ENCODE measurements at regions not wholly inside any gene's neighbourhood (a gene's known extent, or its start where the extent isn't known, plus 50 kb on each side); places are given as distances from the start of the nearest gene placed in this dataset.
"Not testable (repeated sequence)": the region's sequence is repeated elsewhere in the genome, so short reads cannot be mapped to it uniquely, and the experiment has no call there.

- intact Hi-C loops (cut with micrococcal nuclease) = no loop called here
Measured at GRCh38 chr1:242634732-242635131, 110.2 kb upstream of the PLD5 start.

GRCh38 chr1:242629396-242629795 is 104.9 kb upstream of the PLD5 start:
- intact Hi-C loops (cut with micrococcal nuclease) = no loop called here

- intact Hi-C loops (cut with micrococcal nuclease) = no loop called here
Measured at GRCh38 chr1:242623756-242624155, 99.3 kb upstream of the PLD5 start.

GRCh38 chr1:242623119-242623518 is 98.6 kb upstream of the PLD5 start:
- intact Hi-C loops (cut with micrococcal nuclease) = no loop called here

GRCh38 chr1:242613266-242613815 is 88.8 kb upstream of the PLD5 start:
- intact Hi-C loops (cut with micrococcal nuclease) = no loop called here

GRCh38 chr1:242610209-242610608 is 85.7 kb upstream of the PLD5 start:
- intact Hi-C loops (cut with micrococcal nuclease) = no loop called here

- intact Hi-C loops (cut with micrococcal nuclease) = no loop called here
Measured at GRCh38 chr1:242605521-242605920, 81.0 kb upstream of the PLD5 start.

- intact Hi-C loops (cut with micrococcal nuclease) = no loop called here
Measured at GRCh38 chr1:242602001-242602400, 77.5 kb upstream of the PLD5 start.

GRCh38 chr1:242593756-242594155 is 69.3 kb upstream of the PLD5 start:
- intact Hi-C loops (cut with micrococcal nuclease) = not testable (repeated sequence)

- intact Hi-C loops (cut with micrococcal nuclease) = no loop called here
Measured at GRCh38 chr1:242586360-242586680, 61.8 kb upstream of the PLD5 start.

GRCh38 chr1:242585616-242586359 is 61.3 kb upstream of the PLD5 start:
- intact Hi-C loops (cut with micrococcal nuclease) = no loop called here

GRCh38 chr1:242582669-242583068 is 58.2 kb upstream of the PLD5 start:
- intact Hi-C loops (cut with micrococcal nuclease) = no loop called here

- intact Hi-C loops (cut with micrococcal nuclease) = no loop called here
Measured at GRCh38 chr1:242579528-242580235, 55.2 kb upstream of the PLD5 start.
